ENCODE measurements at regions not wholly inside any gene's neighbourhood (a gene's known extent, or its start where the extent isn't known, plus 50 kb on each side); places are given as distances from the start of the nearest gene placed in this dataset.

DNA sequence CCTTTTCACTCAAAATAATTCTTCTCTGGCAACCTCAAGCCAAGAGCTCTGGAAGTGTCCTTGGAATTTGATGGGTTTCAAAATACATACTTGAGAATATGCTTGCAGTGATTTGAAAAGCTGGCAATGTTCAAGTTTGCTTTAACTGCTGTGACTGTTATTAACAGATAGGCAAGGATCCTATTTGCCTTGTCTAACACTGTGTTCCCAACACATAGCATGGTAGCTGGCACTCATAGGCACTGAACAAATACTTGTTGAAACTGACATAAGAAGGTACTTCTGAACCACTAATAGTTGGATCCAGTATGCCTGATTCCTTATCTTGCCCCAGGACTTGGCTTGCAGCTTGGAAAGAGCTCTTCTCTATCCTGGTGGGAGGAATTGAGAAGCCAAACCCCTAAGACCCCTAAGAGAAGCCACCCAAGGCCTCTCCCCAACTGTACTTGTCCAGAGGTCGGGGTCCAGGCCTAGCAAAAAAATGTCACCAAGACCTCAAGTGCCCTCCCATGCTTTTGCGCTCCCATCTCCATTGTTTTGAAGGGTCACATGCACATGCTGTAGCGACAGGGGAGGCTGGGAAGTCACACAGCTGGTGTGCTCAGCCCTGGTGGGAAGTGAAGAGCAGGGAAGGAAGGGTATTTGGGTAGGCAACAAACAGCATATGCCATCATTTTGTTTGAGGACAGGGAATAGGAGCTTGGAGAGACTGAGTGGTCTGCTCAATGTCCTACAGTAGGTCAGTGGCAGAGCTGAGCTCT lies 118.4 kb upstream of the HAAO start:
- H3K27me3 ChIP-seq (ENCODE audit: insufficient read depth, low read depth, severe bottlenecking), result no peaks in the 10 kb centered on the region
- TF ChIP-seq, protein P1, sequence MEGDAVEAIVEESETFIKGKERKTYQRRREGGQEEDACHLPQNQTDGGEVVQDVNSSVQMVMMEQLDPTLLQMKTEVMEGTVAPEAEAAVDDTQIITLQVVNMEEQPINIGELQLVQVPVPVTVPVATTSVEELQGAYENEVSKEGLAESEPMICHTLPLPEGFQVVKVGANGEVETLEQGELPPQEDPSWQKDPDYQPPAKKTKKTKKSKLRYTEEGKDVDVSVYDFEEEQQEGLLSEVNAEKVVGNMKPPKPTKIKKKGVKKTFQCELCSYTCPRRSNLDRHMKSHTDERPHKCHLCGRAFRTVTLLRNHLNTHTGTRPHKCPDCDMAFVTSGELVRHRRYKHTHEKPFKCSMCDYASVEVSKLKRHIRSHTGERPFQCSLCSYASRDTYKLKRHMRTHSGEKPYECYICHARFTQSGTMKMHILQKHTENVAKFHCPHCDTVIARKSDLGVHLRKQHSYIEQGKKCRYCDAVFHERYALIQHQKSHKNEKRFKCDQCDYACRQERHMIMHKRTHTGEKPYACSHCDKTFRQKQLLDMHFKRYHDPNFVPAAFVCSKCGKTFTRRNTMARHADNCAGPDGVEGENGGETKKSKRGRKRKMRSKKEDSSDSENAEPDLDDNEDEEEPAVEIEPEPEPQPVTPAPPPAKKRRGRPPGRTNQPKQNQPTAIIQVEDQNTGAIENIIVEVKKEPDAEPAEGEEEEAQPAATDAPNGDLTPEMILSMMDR (IDR thresholded peaks at IDR 0.05; ENCODE audit: low read depth, low read length), result no peak
- DNase-seq, result no peak
- peaks cover 2% of the 10 kb centered on the region for H3K9me3 ChIP-seq (ENCODE audit: severe bottlenecking)
- no peaks in the 10 kb centered on the region for H3K36me3 ChIP-seq
- no peak overlapping the region for H3K4me3 ChIP-seq (ENCODE audit: low read depth, low read length)
- H3K27ac ChIP-seq, result peak overlapping the region; percentile 44; the same call in 1 of the 2 replicates

DNA sequence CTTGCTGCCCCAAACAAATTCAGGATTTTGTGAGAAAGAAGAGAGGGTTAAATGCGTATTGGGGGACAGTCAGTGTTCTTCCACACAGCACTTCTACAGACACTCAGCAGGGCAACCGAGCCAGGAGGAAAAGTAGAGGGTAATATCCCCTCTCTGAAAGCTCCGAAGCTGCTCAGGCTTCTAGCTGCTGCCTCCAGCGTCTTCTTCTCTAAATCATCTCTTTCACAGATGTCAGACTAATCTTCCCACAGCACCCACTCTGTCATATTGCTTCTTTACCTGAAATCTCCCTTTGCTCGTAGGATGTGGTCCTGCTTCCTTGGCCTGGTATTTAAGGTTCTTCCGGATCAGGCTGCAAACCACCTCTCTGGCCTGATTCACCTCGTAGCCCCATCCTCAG lies 117.6 kb upstream of the HAAO start:
- TF ChIP-seq, protein P1 (IDR thresholded peaks at IDR 0.05; ENCODE audit: low read depth, low read length), result no peak

DNA sequence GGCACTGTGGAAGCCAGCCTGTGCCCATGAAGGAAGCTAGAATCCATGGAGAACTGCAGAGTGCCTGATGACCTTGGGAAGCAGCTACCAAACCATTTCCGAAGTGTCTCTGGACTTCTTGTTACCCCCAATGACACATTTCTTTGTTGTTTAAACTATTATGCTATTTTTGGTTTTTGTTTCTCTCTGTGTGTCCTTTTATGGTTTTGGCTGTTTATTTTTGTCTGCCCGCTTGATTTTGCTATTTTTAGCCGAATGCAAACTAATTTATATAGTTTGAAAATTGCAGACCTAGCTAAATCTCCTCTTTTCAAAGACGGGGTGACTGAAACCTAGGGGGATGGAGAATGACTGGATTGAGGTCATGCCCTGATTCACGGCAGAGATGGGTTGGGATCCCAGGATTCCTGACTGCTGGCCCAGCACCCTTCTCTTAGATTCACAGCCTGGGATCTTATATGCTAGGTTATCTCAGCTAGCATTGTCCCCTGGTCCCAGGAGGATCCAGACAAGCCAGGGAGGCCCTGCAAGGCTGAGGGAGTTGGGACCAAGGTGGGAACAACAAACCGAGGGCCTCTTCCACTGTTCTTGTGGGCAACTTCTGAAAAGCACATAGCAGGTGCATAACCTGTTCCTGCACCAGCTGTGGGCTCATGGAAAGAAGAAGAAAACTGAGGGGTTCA lies 116.3 kb upstream of the HAAO start:
- no peak overlapping the region for H3K27ac ChIP-seq

More for the DNA sequence above, 117.6 kb upstream of the HAAO start:
- Histone ChIP-seq H3K9me3 (ENCODE audit: severe bottlenecking) (peaks cover 1% of the 10 kb centered on the region), H3K4me3 (ENCODE audit: low read depth, low read length) (no peak overlapping the region), H3K36me3 (no peaks in the 10 kb centered on the region), H3K27me3 (ENCODE audit: insufficient read depth, low read depth, severe bottlenecking) (no peaks in the 10 kb centered on the region), H3K27ac (peak overlapping the region; percentile 44)
- DNase-seq, result peak; percentile 47

DNA sequence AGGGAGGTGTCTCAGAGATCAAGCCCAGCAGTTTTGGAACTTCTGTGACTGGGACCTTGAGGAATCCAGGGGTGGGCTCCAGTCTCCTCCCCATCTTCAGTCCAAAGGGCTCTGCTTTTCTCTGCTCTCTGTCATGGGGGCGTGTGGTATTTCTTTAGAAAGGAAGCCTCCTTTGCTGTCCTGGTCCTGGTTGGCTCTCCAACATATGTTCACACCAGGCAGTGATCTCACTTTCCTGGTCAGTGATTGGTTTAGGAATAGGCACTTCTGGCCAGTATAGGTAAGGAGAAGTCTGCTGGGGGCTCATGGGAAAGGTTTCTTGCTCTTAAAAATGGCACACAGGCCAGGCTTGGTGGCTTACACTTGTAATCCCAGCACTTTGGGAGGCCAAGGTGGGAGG lies 115.5 kb upstream of the HAAO start:
- TF ChIP-seq, protein P1 (IDR thresholded peaks at IDR 0.05; ENCODE audit: low read depth, low read length), result no peak
- DNase-seq, result no peak
- H3K4me3 ChIP-seq (ENCODE audit: low read depth, low read length), result no peak overlapping the region
- H3K9me3 ChIP-seq (ENCODE audit: severe bottlenecking), result no peaks in the 10 kb centered on the region
- no peaks in the 10 kb centered on the region for H3K27me3 ChIP-seq (ENCODE audit: insufficient read depth, low read depth, severe bottlenecking)
- H3K27ac ChIP-seq, result no peak overlapping the region
- no peaks in the 10 kb centered on the region for H3K36me3 ChIP-seq

More for the DNA sequence above, 116.3 kb upstream of the HAAO start:
- Histone ChIP-seq H3K36me3 (no peaks in the 10 kb centered on the region), H3K4me3 (ENCODE audit: low read depth, low read length) (no peak overlapping the region), H3K9me3 (ENCODE audit: severe bottlenecking) (no peaks in the 10 kb centered on the region), H3K27me3 (ENCODE audit: insufficient read depth, low read depth, severe bottlenecking) (no peaks in the 10 kb centered on the region)
- TF ChIP-seq, protein P1 (IDR thresholded peaks at IDR 0.05; ENCODE audit: low read depth, low read length), result no peak
- DNase-seq, result no peak

DNA sequence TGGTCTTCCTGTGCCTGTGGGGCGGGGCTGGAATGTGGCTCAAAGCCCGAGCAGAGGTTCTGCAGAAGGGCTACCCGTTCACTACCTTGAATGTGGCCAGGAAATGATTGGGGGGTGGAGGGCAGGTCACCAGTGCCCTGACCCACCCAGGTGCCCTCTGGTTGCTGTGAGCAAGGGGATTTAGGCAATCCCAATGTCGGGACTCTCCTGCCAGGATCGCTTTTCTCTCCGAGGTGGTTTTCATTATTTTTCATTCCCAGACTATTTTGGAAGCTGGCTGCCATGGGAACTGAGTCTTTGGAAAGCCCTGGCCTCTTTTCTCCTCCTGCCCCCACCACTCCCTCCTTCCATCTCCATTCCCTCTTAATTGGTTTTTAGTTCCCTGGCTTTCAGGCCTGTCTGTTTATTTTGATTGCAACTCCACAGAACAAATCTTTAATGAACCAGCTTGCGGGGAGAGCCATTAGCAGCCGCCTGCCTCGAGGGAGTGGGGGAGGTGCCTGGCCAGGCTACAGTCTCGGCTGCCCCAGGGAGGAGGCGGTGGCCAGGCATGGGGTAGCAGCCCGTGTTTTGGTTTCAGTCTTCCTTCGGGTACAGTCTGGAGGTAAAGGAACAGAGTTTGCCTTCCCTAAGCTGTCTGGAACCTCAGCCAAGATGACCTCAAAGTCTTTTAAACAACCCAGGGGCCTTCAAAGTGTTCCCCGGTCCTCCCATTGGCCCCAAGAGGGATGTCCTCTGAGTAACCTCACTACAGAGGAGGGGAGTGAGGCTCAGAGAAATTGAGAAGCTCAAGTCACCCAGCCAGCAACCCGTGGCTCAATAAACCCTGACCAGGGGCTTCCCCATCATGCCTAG lies 114.4 kb upstream of the HAAO start:
- H3K27me3 ChIP-seq (ENCODE audit: insufficient read depth, low read depth, severe bottlenecking), result no peaks in the 10 kb centered on the region
- no peak overlapping the region for H3K4me3 ChIP-seq (ENCODE audit: low read depth, low read length)
- H3K36me3 ChIP-seq, result no peaks in the 10 kb centered on the region
- no peaks in the 10 kb centered on the region for H3K9me3 ChIP-seq (ENCODE audit: severe bottlenecking)
- peak overlapping the region; percentile 50 for H3K27ac ChIP-seq
- peak; percentile 71 for DNase-seq
- TF ChIP-seq, protein P1 (IDR thresholded peaks at IDR 0.05; ENCODE audit: low read depth, low read length), result no peak

Measured in WERI-Rb-1 (cell line).